K562 (cell line): ENCODE measurements at regions not wholly inside any gene's neighbourhood (a gene's known extent, or its start where the extent isn't known, plus 50 kb on each side); places are given as distances from the start of the nearest gene placed in this dataset.

ENCODE experiments used
- CREM ChIP-seq: IDR thresholded peaks from 2 replicates; pipeline ENCODE4 v1.6.1; 2014; ENCODE audit warnings: antibody characterized with exemption, low read depth
- CTCF ChIP-seq, 3 experiments: IDR thresholded peaks in 2 of 3; conservative IDR thresholded peaks in 1 of 3; 2 replicates each; pipeline ENCODE4 v1.5.1; 2011 to 2012; ENCODE audit warnings: low read length in 3 of 3, mild to moderate bottlenecking in 3 of 3, control low read depth in 2 of 3, improper control_type of control experiment in 1 of 3, inconsistent platforms in 1 of 3, low read depth in 1 of 3, mixed read lengths in 1 of 3, moderate library complexity in 1 of 3; ENCODE audit not compliant: insufficient read depth in 2 of 3
- EZH2 ChIP-seq: IDR thresholded peaks from 2 replicates; pipeline ENCODE4 v1.6.1; 2012; ENCODE audit warnings: low read depth, mild to moderate bottlenecking, inconsistent platforms, low read length, borderline replicate concordance
- MAX ChIP-seq: sonication (generic); formaldehyde crosslinking; IDR thresholded peaks from 2 replicates; pipeline ENCODE4 v1.9.0; 2022; ENCODE audit warnings: mild to moderate bottlenecking, missing genetic modification reagents
- MYC ChIP-seq, 2 experiments: fragments of 250-450 bp in 1 of 2; sonication (Bioruptor Pico) in 1 of 2; IDR thresholded peaks; 2 replicates each; pipeline versions ENCODE4 v1.5.1 to v1.6.1; 2012 to 2021; ENCODE audit warnings: low read depth in 2 of 2, borderline replicate concordance in 1 of 2, improper control_type of control experiment in 1 of 2, low read length in 1 of 2, mild to moderate bottlenecking in 1 of 2, moderate library complexity in 1 of 2
- POLR2A ChIP-seq: fragments of 450-650 bp; conservative IDR thresholded peaks from 2 replicates; pipeline ENCODE4 v1.6.1; 2016
- SPI1 ChIP-seq: IDR thresholded peaks from 2 replicates; pipeline ENCODE4 v1.6.1; 2011; ENCODE audit warnings: low read depth, low read length, control low read depth, borderline replicate concordance
- TAF7 ChIP-seq: fragments of 450-650 bp; IDR thresholded peaks from 2 replicates; pipeline ENCODE4 v1.6.1; 2016; ENCODE audit warnings: missing genetic modification characterization, missing compliant biosample characterization
- TARDBP ChIP-seq: fragments of 450-650 bp; IDR thresholded peaks from 2 replicates; pipeline ENCODE4 v1.6.1; 2016
- TRIM28 ChIP-seq: fragments of 450-650 bp; IDR thresholded peaks from 2 replicates; pipeline ENCODE4 v1.6.1; 2017
- ZBTB2 ChIP-seq: fragments of 450-650 bp; IDR thresholded peaks from 2 replicates; pipeline ENCODE4 v1.6.1; 2016; ENCODE audit warnings: antibody characterized with exemption

- no peak for TF ChIP-seq POLR2A
- TF ChIP-seq CTCF (IDR thresholded peaks at IDR 0.05 in 2 of 3, conservative IDR thresholded peaks at IDR 0.05 in 1 of 3; ENCODE audit: insufficient read depth in 2 of 3, low read depth in 1 of 3, low read length in 3 of 3) = no peak
- no peak for TF ChIP-seq ZBTB2
- no peak for TF ChIP-seq TAF7 (tag)
- no peak for TF ChIP-seq MYC (IDR thresholded peaks at IDR 0.05; ENCODE audit: low read depth, low read length)
- TF ChIP-seq MYC (CRISPR knock-in tag; IDR thresholded peaks at IDR 0.05; ENCODE audit: borderline replicate concordance, low read depth) = no peak
- TF ChIP-seq CREM = no peak
- no peak for TF ChIP-seq TARDBP
- no peak for TF ChIP-seq EZH2
- TF ChIP-seq SPI1 = no peak
- no peak for TF ChIP-seq TRIM28
- TF ChIP-seq MAX (CRISPR knock-in tag) = no peak
Measured at GRCh38 chr12:89183985-89184435, 168.3 kb downstream of the DUSP6 start.
